Subcutaneous abdominal adipose tissue (tissue), 5 donors: ENCODE measurements at regions not wholly inside any gene's neighbourhood (a gene's known extent, or its start where the extent isn't known, plus 50 kb on each side); places are given as distances from the start of the nearest gene placed in this dataset.

Experiments used
- H3K27ac ChIP-seq: one replicate; pipeline ENCODE4 v1.7.0; 2013; ENCODE audit warnings: low read depth, mild to moderate bottlenecking, inconsistent platforms, low read length, moderate library complexity
- H3K27me3 ChIP-seq, 5 donors: one replicate each; pipeline ENCODE4 v1.7.0; 2013; ENCODE audit warnings: low read length in 5 of 5, inconsistent platforms in 1 of 5; ENCODE audit not compliant: control insufficient read depth in 5 of 5, insufficient read depth in 4 of 5
- H3K36me3 ChIP-seq, 5 donors: one replicate each; pipeline ENCODE4 v1.7.0; 2013; ENCODE audit warnings: low read length in 5 of 5; ENCODE audit not compliant: control insufficient read depth in 5 of 5, insufficient read depth in 5 of 5
- H3K4me1 ChIP-seq, 5 donors: one replicate each; pipeline ENCODE4 v1.7.0; 2013; ENCODE audit warnings: low read length in 5 of 5, mild to moderate bottlenecking in 3 of 5, moderate library complexity in 1 of 5; ENCODE audit not compliant: control insufficient read depth in 5 of 5, insufficient read depth in 5 of 5
- H3K4me3 ChIP-seq, 5 donors: one replicate each; pipeline ENCODE4 v1.7.0; 2013; ENCODE audit warnings: low read length in 5 of 5, low read depth in 1 of 5
- H3K9ac ChIP-seq, 5 donors: one replicate each; pipeline ENCODE4 v1.7.0; 2013; ENCODE audit warnings: low read length in 5 of 5, mild to moderate bottlenecking in 4 of 5, moderate library complexity in 3 of 5
- H3K9me3 ChIP-seq, 5 donors: one replicate each; pipeline ENCODE4 v1.7.0; 2013; ENCODE audit warnings: low read length in 5 of 5; ENCODE audit not compliant: control insufficient read depth in 5 of 5
- donor health status: healthy.
- donor health status: healthy.
- donor health status: healthy.
- donor health status: healthy.
- donor health status: healthy.

DNA sequence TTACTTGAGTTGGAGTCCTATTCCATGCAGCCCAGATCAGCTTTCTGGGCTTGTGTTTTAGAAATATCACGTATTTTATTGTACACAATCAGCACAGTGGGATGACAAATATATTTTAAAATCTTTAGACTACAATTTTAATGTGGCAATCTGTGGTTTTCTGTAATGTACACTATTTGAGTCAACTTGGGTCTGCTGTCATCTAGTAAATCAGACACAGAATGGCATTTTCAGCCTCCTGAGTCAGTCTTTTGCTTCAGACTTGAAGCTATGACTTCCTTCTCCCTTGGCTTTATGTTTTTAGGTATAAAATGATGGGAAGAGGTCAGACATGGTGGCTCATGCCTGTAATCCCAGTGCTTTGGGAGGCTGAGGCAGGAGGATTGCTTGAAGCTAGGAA is 232.1 kb downstream of the NECTIN3 start:
- Histone ChIP-seq H3K9me3 (no peaks in the 10 kb centered on the region), H3K9ac (no peak overlapping the region), H3K4me1 (no peaks in the 10 kb centered on the region), H3K27me3 (no peaks in the 10 kb centered on the region), H3K36me3 (no peaks in the 10 kb centered on the region), H3K4me3 (no peak overlapping the region), H3K27ac (no peak overlapping the region)

DNA sequence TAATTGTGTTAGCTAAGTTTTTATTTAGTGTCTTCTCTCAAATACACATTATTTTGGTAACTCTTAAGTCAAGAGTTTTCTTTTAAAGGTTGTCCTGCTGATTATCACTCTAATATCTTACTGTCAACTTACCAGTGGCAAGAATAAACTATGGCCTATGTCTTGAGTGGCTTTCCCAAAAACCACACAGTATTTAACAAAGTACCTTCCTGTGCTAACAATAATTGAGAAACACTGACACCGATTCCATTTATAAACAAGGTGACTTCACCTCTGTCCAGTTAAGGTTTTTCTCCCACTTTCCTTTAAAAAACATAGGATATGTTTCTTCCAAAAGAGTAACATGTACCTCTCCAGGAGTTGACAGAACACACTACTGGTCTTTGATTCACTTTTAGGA is 234.3 kb upstream of the CD96 start:
- no peak overlapping the region for H3K4me3 ChIP-seq
- H3K4me1 ChIP-seq: no peaks in the 10 kb centered on the region
- H3K9ac ChIP-seq: no peak overlapping the region
- no peak overlapping the region for H3K27ac ChIP-seq
- H3K27me3 ChIP-seq: no peaks in the 10 kb centered on the region
- H3K9me3 ChIP-seq: no peaks in the 10 kb centered on the region
- H3K36me3 ChIP-seq: no peaks in the 10 kb centered on the region

- H3K27ac ChIP-seq: no peak overlapping the region
- no peaks in the 10 kb centered on the region for H3K9me3 ChIP-seq
- H3K4me3 ChIP-seq: no peak overlapping the region
- peaks cover 0 to 8% (median 0%) of the 10 kb centered on the region in 5 donors for H3K4me1 ChIP-seq
- H3K36me3 ChIP-seq: no peaks in the 10 kb centered on the region
- no peak overlapping the region for H3K9ac ChIP-seq
- no peaks in the 10 kb centered on the region for H3K27me3 ChIP-seq
Observed at GRCh38 chr3:111311126-111311525, 230.9 kb upstream of the CD96 start.

GRCh38 chr3:111311709-111312235 is 230.2 kb upstream of the CD96 start:
- no peak overlapping the region for H3K4me3 ChIP-seq
- H3K9me3 ChIP-seq: no peaks in the 10 kb centered on the region
- H3K36me3 ChIP-seq: no peaks in the 10 kb centered on the region
- no peaks in the 10 kb centered on the region for H3K27me3 ChIP-seq
- H3K27ac ChIP-seq: no peak overlapping the region
- no peak overlapping the region for H3K9ac ChIP-seq
- peaks cover 0 to 8% (median 0%) of the 10 kb centered on the region in 5 donors for H3K4me1 ChIP-seq

- Histone ChIP-seq H3K36me3 (no peaks in the 10 kb centered on the region), H3K4me1 (peaks cover 0 to 8% (median 0%) of the 10 kb centered on the region in 5 donors), H3K4me3 (no peak overlapping the region), H3K27ac (no peak overlapping the region), H3K9me3 (no peaks in the 10 kb centered on the region), H3K27me3 (no peaks in the 10 kb centered on the region), H3K9ac (no peak overlapping the region)
Observed at GRCh38 chr3:111314181-111314873, 227.7 kb upstream of the CD96 start.

- Histone ChIP-seq H3K27ac (no peak overlapping the region), H3K9me3 (no peaks in the 10 kb centered on the region), H3K4me3 (no peak overlapping the region), H3K4me1 (peaks cover 0 to 8% (median 0%) of the 10 kb centered on the region in 5 donors), H3K36me3 (no peaks in the 10 kb centered on the region), H3K9ac (no peak overlapping the region), H3K27me3 (no peaks in the 10 kb centered on the region)
Observed at GRCh38 chr3:111314898-111315297, 227.1 kb upstream of the CD96 start.

DNA sequence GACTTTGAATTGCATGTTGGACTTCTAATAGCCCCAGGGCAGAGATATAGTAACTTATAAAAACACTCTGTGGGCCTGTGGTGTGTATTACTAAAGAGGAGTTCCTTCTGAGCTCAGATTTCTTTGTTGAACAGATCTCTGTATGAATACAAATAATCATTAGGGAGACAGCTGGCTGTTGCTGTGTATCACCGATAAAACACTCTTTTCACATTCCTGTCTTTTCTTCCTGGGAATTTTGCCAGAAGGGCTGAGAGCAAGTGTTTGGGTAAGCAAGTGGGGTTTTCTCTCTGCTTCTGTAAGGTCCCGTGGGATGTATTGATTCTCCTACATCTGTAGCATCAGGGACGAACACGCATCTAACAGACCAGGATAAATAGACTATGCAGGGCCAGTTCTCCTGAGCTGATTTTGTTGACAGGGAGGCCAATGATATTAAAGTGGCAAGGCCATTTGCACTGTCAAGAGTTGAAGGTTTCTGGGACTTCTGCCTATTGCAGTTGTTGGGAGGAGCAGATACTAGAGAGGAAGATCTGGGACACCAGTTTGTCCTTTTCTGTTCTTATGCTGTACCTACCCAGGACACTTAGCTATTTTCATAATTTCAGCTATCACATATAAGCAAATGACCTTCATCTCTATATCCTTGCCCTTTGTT is 225.9 kb upstream of the CD96 start:
- Histone ChIP-seq H3K4me1 (peaks cover 0 to 11% (median 0%) of the 10 kb centered on the region in 5 donors), H3K4me3 (no peak overlapping the region), H3K36me3 (no peaks in the 10 kb centered on the region), H3K9me3 (no peaks in the 10 kb centered on the region), H3K27ac (no peak overlapping the region), H3K9ac (no peak overlapping the region), H3K27me3 (no peaks in the 10 kb centered on the region)

GRCh38 chr3:111318289-111318688 is 223.7 kb upstream of the CD96 start:
- Histone ChIP-seq H3K9ac (no peak overlapping the region), H3K27me3 (no peaks in the 10 kb centered on the region), H3K27ac (no peak overlapping the region), H3K4me1 (peaks cover 0 to 21% (median 18%) of the 10 kb centered on the region in 5 donors), H3K36me3 (no peaks in the 10 kb centered on the region), H3K9me3 (no peaks in the 10 kb centered on the region), H3K4me3 (no peak overlapping the region)

DNA sequence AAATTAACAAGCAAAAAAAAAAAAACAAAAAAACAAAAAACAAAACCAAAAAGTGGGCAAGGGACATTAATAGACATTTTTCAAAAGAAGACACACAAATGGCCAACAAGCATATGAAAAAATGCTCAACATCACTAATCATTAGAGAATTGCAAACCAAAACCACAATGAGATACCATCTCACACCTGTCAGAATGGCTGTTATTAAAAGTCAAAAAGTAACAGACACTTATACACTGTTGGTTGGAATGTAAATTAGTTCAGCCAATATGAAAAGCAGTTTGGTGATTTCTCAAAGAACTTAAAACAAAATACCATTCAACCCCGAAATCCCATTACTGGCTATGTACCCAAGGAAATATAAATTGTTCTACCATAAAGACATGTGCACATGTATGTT is 222.4 kb upstream of the CD96 start:
- Histone ChIP-seq H3K27me3 (no peaks in the 10 kb centered on the region), H3K4me1 (peaks cover 0 to 26% (median 23%) of the 10 kb centered on the region in 5 donors), H3K36me3 (no peaks in the 10 kb centered on the region), H3K9ac (no peak overlapping the region), H3K4me3 (no peak overlapping the region), H3K9me3 (no peaks in the 10 kb centered on the region), H3K27ac (no peak overlapping the region)

GRCh38 chr3:111321786-111322185 is 220.2 kb upstream of the CD96 start:
- Histone ChIP-seq H3K4me1 (peaks cover 0 to 26% (median 20%) of the 10 kb centered on the region in 5 donors), H3K9me3 (no peaks in the 10 kb centered on the region), H3K4me3 (peak overlapping the region in 1 of 5 donors; percentile 22), H3K27ac (no peak overlapping the region), H3K36me3 (no peaks in the 10 kb centered on the region), H3K9ac (no peak overlapping the region), H3K27me3 (no peaks in the 10 kb centered on the region)
